Hepatocyte (in vitro differentiated cells): ENCODE measurements at regions not wholly inside any gene's neighbourhood (a gene's known extent, or its start where the extent isn't known, plus 50 kb on each side); places are given as distances from the start of the nearest gene placed in this dataset.

ENCODE experiments used
- DNase-seq: peaks from one replicate; pipeline ENCODE4 v3.0.0-alpha.2; 2016; ENCODE audit warnings: low spot score
- H2AFZ ChIP-seq: fragments of 200-600 bp; sonication (generic); 2 replicates; pipeline ENCODE4 v1.6.0; 2016; ENCODE audit warnings: antibody characterized with exemption, mild to moderate bottlenecking
- H3K27ac ChIP-seq: fragments of 200-600 bp; sonication (generic); 2 replicates; pipeline ENCODE4 v1.5.1; 2016; ENCODE audit warnings: mild to moderate bottlenecking
- H3K27me3 ChIP-seq: fragments of 200-600 bp; sonication (generic); 2 replicates; pipeline ENCODE4 v1.6.1; 2016
- H3K36me3 ChIP-seq: fragments of 200-600 bp; sonication (generic); replicated peaks from 2 replicates; pipeline ENCODE4 v1.5.1; 2016; ENCODE audit warnings: low read depth; ENCODE audit not compliant: insufficient read depth
- H3K4me1 ChIP-seq: fragments of 200-600 bp; sonication (generic); 2 replicates; pipeline ENCODE4 v1.5.1; 2016; ENCODE audit warnings: mild to moderate bottlenecking, moderate library complexity; ENCODE audit not compliant: insufficient read depth
- H3K4me2 ChIP-seq: fragments of 200-600 bp; sonication (generic); 2 replicates; pipeline ENCODE4 v1.6.0; 2016
- H3K4me3 ChIP-seq: fragments of 200-600 bp; sonication (generic); 2 replicates; pipeline ENCODE4 v1.5.1; 2016; ENCODE audit warnings: mild to moderate bottlenecking
- H3K79me2 ChIP-seq: fragments of 200-600 bp; sonication (generic); 2 replicates; pipeline ENCODE4 v1.6.0; 2017; ENCODE audit warnings: mild to moderate bottlenecking
- H3K9me2 ChIP-seq: fragments of 200-600 bp; sonication (generic); replicated peaks from 2 replicates; pipeline ENCODE4 v1.6.0; 2017; ENCODE audit warnings: mild to moderate bottlenecking; ENCODE audit not compliant: insufficient read depth
- H3K9me3 ChIP-seq: fragments of 200-600 bp; sonication (generic); 2 replicates; pipeline ENCODE4 v1.5.1; 2016; ENCODE audit warnings: low read depth, mild to moderate bottlenecking
- H4K20me1 ChIP-seq: fragments of 200-600 bp; sonication (generic); 2 replicates; pipeline ENCODE4 v1.6.0; 2016; ENCODE audit warnings: mild to moderate bottlenecking; ENCODE audit not compliant: insufficient read depth, poor library complexity, severe bottlenecking
- EZH2 ChIP-seq: fragments of 200-600 bp; sonication (generic); IDR thresholded peaks from 2 replicates; pipeline ENCODE4 v1.6.1; 2016; ENCODE audit warnings: antibody characterized with exemption, mild to moderate bottlenecking, borderline replicate concordance
- EZH2phosphoT487 ChIP-seq: fragments of 200-600 bp; sonication (generic); IDR thresholded peaks from one replicate; pipeline ENCODE4 v1.6.1; 2018; ENCODE audit warnings: antibody characterized with exemption, mild to moderate bottlenecking, low read depth, moderate library complexity; ENCODE audit not compliant: unreplicated experiment, severe bottlenecking
- WGBS: methylation state at CpG from one replicate; pipeline ENCODE4 v1.1.6; 2016; ENCODE audit warnings: low lambda C conversion rate; ENCODE audit errors: missing lambda C conversion rate; 5-methylcytosine and 5-hydroxymethylcytosine counted together
- TF ChIP-seq, protein P1 (sequence below): fragments of 200-600 bp; sonication (generic); IDR thresholded peaks from 2 replicates; pipeline ENCODE4 v1.5.1; 2016; ENCODE audit warnings: antibody characterized with exemption, mild to moderate bottlenecking; ENCODE audit not compliant: poor library complexity

- 98% methylated on average over 5 of the region's 5 CpGs for WGBS
- Histone ChIP-seq H2AFZ (no peak overlapping the region), H3K4me2 (no peak overlapping the region)
Measured at GRCh38 chr11:38019072-38019775, 1421.2 kb upstream of the RAG2 start.

GRCh38 chr11:38014405-38014804 lies 1416.4 kb upstream of the RAG2 start:
- no peak overlapping the region for H2AFZ ChIP-seq
- TF ChIP-seq EZH2phosphoT487 (no peak), EZH2 (no peak)
- TF ChIP-seq, protein P1, sequence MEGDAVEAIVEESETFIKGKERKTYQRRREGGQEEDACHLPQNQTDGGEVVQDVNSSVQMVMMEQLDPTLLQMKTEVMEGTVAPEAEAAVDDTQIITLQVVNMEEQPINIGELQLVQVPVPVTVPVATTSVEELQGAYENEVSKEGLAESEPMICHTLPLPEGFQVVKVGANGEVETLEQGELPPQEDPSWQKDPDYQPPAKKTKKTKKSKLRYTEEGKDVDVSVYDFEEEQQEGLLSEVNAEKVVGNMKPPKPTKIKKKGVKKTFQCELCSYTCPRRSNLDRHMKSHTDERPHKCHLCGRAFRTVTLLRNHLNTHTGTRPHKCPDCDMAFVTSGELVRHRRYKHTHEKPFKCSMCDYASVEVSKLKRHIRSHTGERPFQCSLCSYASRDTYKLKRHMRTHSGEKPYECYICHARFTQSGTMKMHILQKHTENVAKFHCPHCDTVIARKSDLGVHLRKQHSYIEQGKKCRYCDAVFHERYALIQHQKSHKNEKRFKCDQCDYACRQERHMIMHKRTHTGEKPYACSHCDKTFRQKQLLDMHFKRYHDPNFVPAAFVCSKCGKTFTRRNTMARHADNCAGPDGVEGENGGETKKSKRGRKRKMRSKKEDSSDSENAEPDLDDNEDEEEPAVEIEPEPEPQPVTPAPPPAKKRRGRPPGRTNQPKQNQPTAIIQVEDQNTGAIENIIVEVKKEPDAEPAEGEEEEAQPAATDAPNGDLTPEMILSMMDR = no peak

More at GRCh38 chr11:38019072-38019775, 1421.2 kb upstream of the RAG2 start:
- Histone ChIP-seq H3K27ac (no peak overlapping the region), H3K79me2 (no peaks in the 10 kb centered on the region), H3K9me3 (no peaks in the 10 kb centered on the region), H3K4me1 (no peaks in the 10 kb centered on the region), H3K4me3 (no peak overlapping the region), H4K20me1 (no peaks in the 10 kb centered on the region), H3K27me3 (no peaks in the 10 kb centered on the region), H3K9me2 (no peaks in the 10 kb centered on the region), H3K36me3 (no peaks in the 10 kb centered on the region)
- no peak for DNase-seq
- TF ChIP-seq, protein P1 = no peak
- TF ChIP-seq EZH2phosphoT487 (no peak), EZH2 (no peak)

DNA sequence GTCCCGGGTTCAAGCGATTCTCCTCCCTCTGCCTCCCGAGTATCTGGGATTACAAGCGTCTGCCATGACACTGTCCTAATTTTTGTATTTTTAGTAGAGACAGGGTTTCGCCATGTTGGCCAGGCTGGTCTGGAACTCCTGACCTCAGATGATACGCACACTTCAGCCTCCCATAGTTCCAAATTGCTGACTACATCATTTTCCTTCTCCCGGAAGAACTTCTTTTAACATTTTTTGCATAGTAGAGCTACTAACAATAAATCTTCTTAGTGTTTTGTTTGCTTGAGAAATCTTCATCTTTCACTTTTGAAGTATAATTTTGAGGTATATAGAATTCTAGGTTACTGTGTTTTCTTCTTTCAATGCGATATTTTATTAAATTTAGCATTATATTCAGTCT lies 1415.1 kb upstream of the RAG2 start:
- Histone ChIP-seq H4K20me1 (no peaks in the 10 kb centered on the region), H3K4me2 (no peak overlapping the region), H3K4me3 (no peak overlapping the region), H3K79me2 (no peaks in the 10 kb centered on the region), H3K4me1 (no peaks in the 10 kb centered on the region), H3K27ac (no peak overlapping the region), H2AFZ (no peak overlapping the region), H3K9me2 (no peaks in the 10 kb centered on the region), H3K36me3 (no peaks in the 10 kb centered on the region), H3K9me3 (no peaks in the 10 kb centered on the region), H3K27me3 (no peaks in the 10 kb centered on the region)
- no peak for DNase-seq
- 95% methylated on average over 8 of the region's 8 CpGs for WGBS
- TF ChIP-seq EZH2phosphoT487 (no peak), EZH2 (no peak)
- TF ChIP-seq, protein P1 = no peak

More at GRCh38 chr11:38014405-38014804, 1416.4 kb upstream of the RAG2 start:
- Histone ChIP-seq H3K27me3 (no peaks in the 10 kb centered on the region), H3K4me3 (no peak overlapping the region), H3K4me1 (no peaks in the 10 kb centered on the region), H3K4me2 (no peak overlapping the region), H3K9me3 (no peaks in the 10 kb centered on the region), H3K9me2 (no peaks in the 10 kb centered on the region), H4K20me1 (no peaks in the 10 kb centered on the region), H3K36me3 (no peaks in the 10 kb centered on the region), H3K27ac (no peak overlapping the region), H3K79me2 (no peaks in the 10 kb centered on the region)
- DNase-seq = no peak
- 45% methylated on average over 1 of the region's 1 CpG for WGBS
